IPS-18a (cell line): ENCODE measurements at regions not wholly inside any gene's neighbourhood (a gene's known extent, or its start where the extent isn't known, plus 50 kb on each side); places are given as distances from the start of the nearest gene placed in this dataset.

Experiments used
- H3K27ac ChIP-seq: one replicate; pipeline ENCODE4 v1.5.1; 2013; ENCODE audit warnings: low read length
- H3K27me3 ChIP-seq: one replicate; pipeline ENCODE4 v1.6.1; 2013; ENCODE audit warnings: mild to moderate bottlenecking, low read length; ENCODE audit not compliant: control insufficient read depth, insufficient read depth
- H3K36me3 ChIP-seq: one replicate; pipeline ENCODE4 v1.6.1; 2013; ENCODE audit warnings: low read depth, low read length; ENCODE audit not compliant: control insufficient read depth
- H3K4me1 ChIP-seq: one replicate; pipeline ENCODE4 v1.6.1; 2013; ENCODE audit warnings: low read depth, low read length; ENCODE audit not compliant: control insufficient read depth
- H3K4me3 ChIP-seq: one replicate; pipeline ENCODE4 v1.5.1; 2013; ENCODE audit warnings: low read length
- H3K9ac ChIP-seq: one replicate; pipeline ENCODE4 v1.6.1; 2013; ENCODE audit warnings: mild to moderate bottlenecking, low read length, moderate library complexity
- H3K9me3 ChIP-seq: one replicate; pipeline ENCODE4 v1.6.1; 2013; ENCODE audit warnings: low read depth, low read length; ENCODE audit not compliant: control insufficient read depth

DNA sequence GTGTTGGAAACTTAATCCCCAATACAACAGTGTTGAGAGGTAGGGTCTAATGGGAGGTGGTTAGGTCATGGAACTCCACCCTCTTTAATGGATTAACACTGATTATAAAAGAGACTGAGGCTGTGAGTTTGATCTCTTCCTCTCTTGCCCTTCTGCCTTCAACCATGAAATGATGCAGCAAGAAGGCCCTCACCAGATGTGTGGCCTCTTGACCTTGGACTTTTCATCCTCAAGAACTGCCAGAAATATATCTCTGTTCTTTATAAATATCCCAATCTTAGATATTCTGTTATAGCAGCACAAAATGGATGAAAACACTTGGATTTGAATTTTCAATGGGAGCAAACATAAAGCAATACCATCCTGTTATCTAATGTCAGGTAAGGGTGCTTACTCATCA, 67.6 kb downstream of the NMUR2 start:
- no peaks in the 10 kb centered on the region for H3K4me1 ChIP-seq
- no peak overlapping the region for H3K4me3 ChIP-seq
- no peaks in the 10 kb centered on the region for H3K36me3 ChIP-seq
- no peaks in the 10 kb centered on the region for H3K27me3 ChIP-seq
- no peak overlapping the region for H3K27ac ChIP-seq
- no peaks in the 10 kb centered on the region for H3K9me3 ChIP-seq
- no peak overlapping the region for H3K9ac ChIP-seq

DNA sequence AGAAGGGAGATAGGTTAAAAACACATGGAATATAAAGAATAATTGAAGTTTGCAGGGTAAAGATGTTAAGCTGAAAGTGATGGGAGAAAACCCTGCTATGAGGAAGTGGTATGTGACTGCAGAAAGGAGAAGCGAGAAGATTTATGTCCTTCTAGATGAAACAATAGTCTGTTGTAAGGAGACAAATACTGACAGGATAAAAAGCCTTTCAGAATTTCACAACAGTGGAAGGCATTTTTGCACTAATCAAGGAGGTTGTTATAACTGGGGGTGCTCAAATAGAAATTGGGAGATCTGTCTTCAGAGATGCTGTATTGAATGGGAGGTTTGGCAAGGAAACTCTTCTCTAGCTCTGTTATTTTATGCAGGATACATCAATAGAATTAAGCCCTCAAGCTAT, 69.6 kb downstream of the NMUR2 start:
- H3K9ac ChIP-seq = no peak overlapping the region
- no peaks in the 10 kb centered on the region for H3K4me1 ChIP-seq
- no peak overlapping the region for H3K4me3 ChIP-seq
- no peaks in the 10 kb centered on the region for H3K36me3 ChIP-seq
- no peak overlapping the region for H3K27ac ChIP-seq
- no peaks in the 10 kb centered on the region for H3K27me3 ChIP-seq
- H3K9me3 ChIP-seq = no peaks in the 10 kb centered on the region

DNA sequence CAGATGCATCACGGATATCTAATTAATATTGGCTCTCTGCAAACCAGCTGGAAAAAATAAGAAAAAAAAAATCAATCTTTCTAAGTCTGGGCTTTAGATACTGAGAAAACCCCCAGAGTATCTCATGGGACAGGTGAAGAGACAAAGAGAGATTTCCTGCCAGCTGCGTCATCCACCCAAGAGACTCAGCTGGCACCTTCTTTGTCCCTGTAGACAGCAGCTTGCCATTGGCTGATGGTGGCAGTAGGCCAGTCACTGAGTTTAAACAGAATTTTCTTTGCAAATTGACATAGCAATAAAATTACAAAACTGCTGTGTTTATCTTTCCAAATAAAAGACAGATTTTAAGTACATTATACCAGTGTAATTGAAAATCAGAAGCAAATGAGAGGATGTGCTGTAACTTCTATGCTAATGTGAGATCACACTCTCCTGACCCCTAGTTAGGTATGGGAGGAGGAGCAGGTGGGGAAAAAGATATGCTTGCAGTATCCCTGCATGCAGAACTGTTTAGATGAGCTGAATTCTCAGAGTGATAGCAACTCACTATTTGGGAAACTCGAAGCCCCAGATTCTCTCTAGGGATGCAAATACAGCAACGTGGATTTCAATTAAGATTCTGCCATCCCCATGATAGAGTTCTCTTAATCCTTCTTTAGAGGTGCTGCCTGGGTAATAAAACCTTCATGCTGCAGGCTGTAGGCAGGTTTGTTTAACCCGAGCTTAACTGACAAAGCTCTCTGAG, 72.2 kb downstream of the NMUR2 start:
- no peaks in the 10 kb centered on the region for H3K9me3 ChIP-seq
- H3K4me3 ChIP-seq = no peak overlapping the region
- H3K27me3 ChIP-seq = no peaks in the 10 kb centered on the region
- no peaks in the 10 kb centered on the region for H3K4me1 ChIP-seq
- H3K9ac ChIP-seq = no peak overlapping the region
- no peaks in the 10 kb centered on the region for H3K36me3 ChIP-seq
- H3K27ac ChIP-seq = no peak overlapping the region

DNA sequence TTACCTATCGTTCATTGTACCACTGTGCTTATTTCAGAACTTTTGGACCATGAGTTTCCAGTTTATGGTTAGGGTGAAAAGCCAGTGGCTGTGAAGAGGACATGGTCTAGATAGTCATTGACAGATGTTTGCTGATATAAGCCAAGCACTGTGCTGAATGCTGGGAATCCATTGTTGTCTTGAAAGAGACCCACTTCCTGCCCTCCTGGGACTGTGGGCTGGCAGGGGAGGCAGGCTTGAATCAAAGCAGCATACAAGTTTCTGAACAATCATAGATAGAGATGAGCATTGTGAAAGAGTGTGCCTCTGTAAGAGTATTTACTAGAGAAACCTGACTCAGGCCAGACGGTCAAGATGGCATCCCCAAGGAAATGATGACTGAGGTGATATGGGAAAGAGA, 73.4 kb downstream of the NMUR2 start:
- Histone ChIP-seq H3K4me3 (no peak overlapping the region), H3K9me3 (no peaks in the 10 kb centered on the region), H3K27me3 (no peaks in the 10 kb centered on the region), H3K9ac (no peak overlapping the region), H3K4me1 (no peaks in the 10 kb centered on the region), H3K36me3 (no peaks in the 10 kb centered on the region), H3K27ac (no peak overlapping the region)

DNA sequence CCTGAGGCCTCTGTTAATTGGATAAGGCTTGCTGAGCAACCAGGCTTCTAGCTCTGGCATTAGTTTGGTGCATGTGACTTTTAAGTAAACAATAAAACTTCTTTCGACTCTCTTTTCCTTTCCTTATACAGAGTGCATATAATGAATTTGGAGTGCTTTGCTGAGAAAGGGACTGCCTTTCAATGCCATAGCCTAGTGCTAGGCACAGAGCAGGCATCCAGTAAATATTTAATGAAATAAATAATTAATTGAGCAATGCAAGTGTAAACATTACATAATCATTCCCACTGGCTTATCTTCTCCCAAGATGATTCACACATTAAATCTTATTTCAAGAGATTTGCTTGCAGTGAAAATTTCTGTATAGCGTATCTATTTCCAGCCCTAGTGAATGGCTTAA, 74.1 kb downstream of the NMUR2 start:
- Histone ChIP-seq H3K4me3 (no peak overlapping the region), H3K4me1 (no peaks in the 10 kb centered on the region), H3K36me3 (no peaks in the 10 kb centered on the region), H3K9ac (no peak overlapping the region), H3K9me3 (no peaks in the 10 kb centered on the region), H3K27me3 (no peaks in the 10 kb centered on the region), H3K27ac (no peak overlapping the region)

DNA sequence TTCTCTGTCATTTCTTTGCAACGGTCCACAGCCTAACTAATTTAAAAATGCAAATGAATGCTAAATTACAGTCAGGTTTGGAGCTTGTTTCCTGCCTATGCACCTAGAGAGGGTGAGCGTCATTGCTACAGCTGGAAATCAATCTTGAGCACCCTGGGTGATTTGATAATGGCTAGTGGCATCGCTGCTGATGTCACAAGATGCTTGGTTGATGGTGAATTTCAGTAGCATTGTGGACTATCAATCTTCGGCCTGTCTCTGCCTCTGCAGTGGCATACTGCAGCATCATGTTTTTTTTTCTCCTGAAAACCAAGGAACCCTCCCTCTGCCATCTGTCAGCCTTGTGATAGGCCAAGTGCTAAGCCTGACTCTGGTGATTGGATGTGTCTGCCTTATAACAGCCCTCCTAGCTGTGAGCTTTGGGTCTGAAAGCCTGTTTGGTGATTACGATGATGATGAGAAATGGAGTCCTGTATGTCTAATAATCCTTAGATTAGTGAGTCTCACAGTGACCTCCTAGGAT, 75.3 kb downstream of the NMUR2 start:
- Histone ChIP-seq H3K9ac (no peak overlapping the region), H3K36me3 (no peaks in the 10 kb centered on the region), H3K4me3 (no peak overlapping the region), H3K9me3 (no peaks in the 10 kb centered on the region), H3K27ac (no peak overlapping the region), H3K27me3 (no peaks in the 10 kb centered on the region), H3K4me1 (no peaks in the 10 kb centered on the region)

DNA sequence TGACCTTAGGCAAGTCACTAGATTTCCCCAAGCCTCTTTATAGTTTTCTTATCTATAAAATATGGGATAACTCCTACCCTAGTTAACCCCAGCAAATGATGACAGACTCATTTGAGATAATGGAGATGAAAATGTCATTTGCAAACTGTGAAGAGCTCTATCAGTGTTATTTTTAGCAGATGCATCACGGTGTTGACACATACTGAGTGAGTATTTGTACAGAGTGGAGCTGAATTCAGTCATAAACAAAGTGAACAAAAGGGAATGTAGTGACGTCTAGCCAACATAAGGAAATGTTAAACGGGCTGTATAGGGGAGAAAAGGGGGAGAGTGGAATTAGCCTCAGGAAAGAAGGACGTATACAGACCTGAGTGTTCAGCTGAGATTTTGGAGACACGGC, 75.9 kb downstream of the NMUR2 start:
- Histone ChIP-seq H3K27me3 (no peaks in the 10 kb centered on the region), H3K36me3 (no peaks in the 10 kb centered on the region), H3K27ac (no peak overlapping the region), H3K9me3 (no peaks in the 10 kb centered on the region), H3K9ac (no peak overlapping the region), H3K4me3 (no peak overlapping the region), H3K4me1 (no peaks in the 10 kb centered on the region)

DNA sequence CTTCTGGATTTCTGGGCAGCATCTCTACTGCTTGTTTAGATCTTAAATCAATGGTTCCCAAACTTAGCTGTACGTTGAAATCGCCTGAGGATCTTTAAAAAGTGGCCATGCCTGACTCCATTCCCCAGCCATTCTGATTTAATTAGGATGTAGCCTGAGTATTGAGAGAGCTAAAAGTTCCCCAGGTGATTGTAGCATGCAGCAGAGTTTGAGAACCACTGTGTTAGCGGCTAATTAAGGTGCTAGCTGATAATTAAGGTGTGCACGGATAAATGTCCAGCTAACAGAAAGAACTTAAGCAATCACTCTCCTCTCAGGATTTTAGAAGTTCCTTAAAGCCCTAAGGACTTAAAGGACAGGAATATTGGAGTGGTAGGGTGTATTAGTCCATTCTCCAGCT, 89.1 kb downstream of the NMUR2 start:
- H3K27me3 ChIP-seq = no peaks in the 10 kb centered on the region
- H3K9ac ChIP-seq = no peak overlapping the region
- no peaks in the 10 kb centered on the region for H3K36me3 ChIP-seq
- no peaks in the 10 kb centered on the region for H3K9me3 ChIP-seq
- no peak overlapping the region for H3K4me3 ChIP-seq
- H3K4me1 ChIP-seq = no peaks in the 10 kb centered on the region
- no peak overlapping the region for H3K27ac ChIP-seq

DNA sequence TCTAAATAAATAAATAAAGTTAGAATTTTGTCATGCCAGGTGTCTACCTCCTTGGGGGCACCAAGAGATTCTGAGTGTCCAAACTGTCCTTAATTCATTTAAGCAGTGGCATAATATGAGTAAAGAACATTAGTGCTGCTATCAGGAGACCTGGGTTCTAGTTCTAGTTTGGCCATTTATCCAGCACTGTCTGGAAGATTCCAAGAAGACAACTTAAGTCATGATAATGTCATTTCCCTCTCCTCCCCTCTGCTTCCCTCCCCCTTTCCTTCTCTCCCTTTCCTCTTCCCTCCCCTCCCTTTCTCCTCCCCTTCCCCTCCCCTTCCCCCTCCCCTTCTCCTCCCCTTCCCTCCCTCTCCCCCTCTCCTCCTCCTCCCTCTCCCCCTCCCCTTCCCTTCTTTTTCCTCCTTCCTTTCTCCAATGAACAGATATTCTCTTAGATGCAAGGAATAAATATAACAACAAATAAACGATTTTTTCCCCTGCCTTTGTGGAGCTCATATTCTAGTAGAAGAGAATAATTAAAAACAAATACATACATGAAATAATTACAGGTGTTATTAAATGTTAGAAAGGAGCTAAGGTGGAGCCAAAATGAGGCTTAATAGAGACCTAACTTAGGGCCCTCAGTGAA, 90.8 kb downstream of the NMUR2 start:
- no peak overlapping the region for H3K27ac ChIP-seq
- H3K4me3 ChIP-seq = no peak overlapping the region

DNA sequence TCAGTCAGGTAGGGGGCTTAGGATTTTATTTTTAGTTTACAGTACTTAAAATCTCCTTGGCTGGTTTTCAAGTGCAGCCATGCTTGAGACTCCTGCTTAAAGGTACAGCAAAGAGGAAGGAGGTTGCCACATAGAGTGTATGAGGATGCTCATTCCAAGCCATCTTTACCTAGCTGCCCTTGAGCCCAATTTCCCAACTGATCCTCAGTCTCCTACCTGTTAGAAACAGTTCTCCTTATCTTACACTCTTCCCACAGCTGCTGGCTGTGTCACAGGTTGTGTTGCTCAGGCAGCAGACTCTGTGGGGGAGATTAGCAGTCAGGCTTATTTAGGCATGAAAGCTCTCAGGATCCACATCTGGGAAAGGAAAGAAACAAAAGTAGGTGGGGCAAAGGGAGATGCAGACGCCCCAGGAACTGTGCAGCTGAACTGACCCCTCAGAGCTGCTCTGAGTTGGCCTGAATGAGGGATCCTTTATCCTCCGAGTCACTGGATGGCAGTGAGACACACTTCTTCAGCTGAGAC, 95.1 kb downstream of the NMUR2 start:
- no peaks in the 10 kb centered on the region for H3K36me3 ChIP-seq
- no peaks in the 10 kb centered on the region for H3K4me1 ChIP-seq
- no peak overlapping the region for H3K27ac ChIP-seq
- H3K9ac ChIP-seq = no peak overlapping the region
- no peak overlapping the region for H3K4me3 ChIP-seq
- H3K9me3 ChIP-seq = no peaks in the 10 kb centered on the region
- no peaks in the 10 kb centered on the region for H3K27me3 ChIP-seq

More for the DNA sequence above, 90.8 kb downstream of the NMUR2 start:
- no peaks in the 10 kb centered on the region for H3K4me1 ChIP-seq
- H3K36me3 ChIP-seq = no peaks in the 10 kb centered on the region
- no peaks in the 10 kb centered on the region for H3K9me3 ChIP-seq
- H3K9ac ChIP-seq = no peak overlapping the region
- H3K27me3 ChIP-seq = no peaks in the 10 kb centered on the region

DNA sequence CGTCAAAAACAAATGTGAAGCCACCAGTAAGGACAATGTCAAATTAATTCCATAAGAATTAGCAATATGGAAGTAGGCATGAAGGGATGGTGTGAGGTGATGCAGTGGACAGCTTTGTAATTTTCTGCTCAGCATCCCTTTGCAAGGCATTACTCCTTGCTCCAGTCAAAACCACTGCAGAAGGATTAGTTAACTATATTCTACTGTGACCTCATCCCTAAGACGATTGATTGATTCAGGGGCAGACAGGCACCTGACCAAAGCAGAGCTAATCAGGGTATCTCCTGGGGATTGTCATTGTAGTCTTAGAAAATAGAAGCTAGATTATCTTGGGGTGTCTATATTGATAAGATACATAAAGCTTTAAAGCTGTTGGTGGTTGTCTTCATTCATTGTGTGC, 98.7 kb downstream of the NMUR2 start:
- no peak overlapping the region for H3K9ac ChIP-seq
- no peak overlapping the region for H3K4me3 ChIP-seq
- no peaks in the 10 kb centered on the region for H3K4me1 ChIP-seq
- no peaks in the 10 kb centered on the region for H3K27me3 ChIP-seq
- H3K36me3 ChIP-seq = no peaks in the 10 kb centered on the region
- H3K27ac ChIP-seq = no peak overlapping the region
- no peaks in the 10 kb centered on the region for H3K9me3 ChIP-seq

DNA sequence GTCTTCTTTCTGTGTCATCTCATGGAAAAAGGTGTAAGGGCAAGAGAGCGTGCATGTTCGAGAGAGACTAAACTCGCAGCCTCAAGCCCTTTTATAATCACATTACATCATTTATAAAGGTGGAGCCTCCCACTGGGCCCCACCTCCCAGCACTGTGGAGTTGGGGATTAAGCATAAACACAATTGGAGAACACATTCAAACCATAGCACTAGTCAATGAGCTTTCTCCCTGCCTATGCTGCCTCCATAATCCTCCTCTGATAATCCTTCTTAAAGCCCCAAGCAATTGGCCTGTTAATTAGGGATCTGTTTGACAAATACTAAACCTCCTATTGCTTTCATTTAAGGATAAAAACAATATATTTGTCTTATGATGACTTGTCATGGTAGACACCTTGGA, 99.6 kb downstream of the NMUR2 start:
- Histone ChIP-seq H3K36me3 (no peaks in the 10 kb centered on the region), H3K9ac (no peak overlapping the region), H3K4me1 (no peaks in the 10 kb centered on the region), H3K4me3 (no peak overlapping the region), H3K27me3 (no peaks in the 10 kb centered on the region), H3K9me3 (no peaks in the 10 kb centered on the region), H3K27ac (no peak overlapping the region)
